ENCODE measurements at regions not wholly inside any gene's neighbourhood (a gene's known extent, or its start where the extent isn't known, plus 50 kb on each side); places are given as distances from the start of the nearest gene placed in this dataset.

- Mint-ChIP-seq H3K27me3 (ENCODE audit: insufficient read depth, low read depth) (peaks cover 2% of the 10 kb centered on the region), H3K9me3 (no peaks in the 10 kb centered on the region), H3K4me1 (no peaks in the 10 kb centered on the region), H3K27ac (no peak overlapping the region), H3K36me3 (no peaks in the 10 kb centered on the region), H3K4me3 (no peak overlapping the region)
- Histone ChIP-seq H3K79me2 (ENCODE audit: low read depth) (no peaks in the 10 kb centered on the region), H3K27ac (no peak overlapping the region), H2AFZ (replicated peaks) (no peak overlapping the region), H3K4me3 (no peak overlapping the region), H3K9ac (no peak overlapping the region), H3F3A (ENCODE audit: low read depth) (no peaks in the 10 kb centered on the region), H3K4me1 (no peaks in the 10 kb centered on the region), H3K27me3 (no peaks in the 10 kb centered on the region), H4K20me1 (ENCODE audit: low read depth) (no peaks in the 10 kb centered on the region), H3K9me3 (ENCODE audit: low read depth) (no peaks in the 10 kb centered on the region), H3K36me3 (no peaks in the 10 kb centered on the region), H3K4me2 (no peak overlapping the region)
- DNase-seq (ENCODE audit: low spot score) = no peak
- TF ChIP-seq CTCF (IDR thresholded peaks at IDR 0.05) (no peak), EZH2 (IDR thresholded peaks at IDR 0.05) (no peak), EZH2phosphoT487 (IDR thresholded peaks at IDR 0.05) (no peak)
Measured at GRCh38 chr18:11494107-11494506, 115.3 kb upstream of the SLC35G4 start.

- Mint-ChIP-seq H3K27me3 (ENCODE audit: insufficient read depth, low read depth) (peaks cover 2% of the 10 kb centered on the region), H3K4me1 (no peaks in the 10 kb centered on the region), H3K9me3 (no peaks in the 10 kb centered on the region), H3K4me3 (no peak overlapping the region), H3K36me3 (no peaks in the 10 kb centered on the region), H3K27ac (no peak overlapping the region)
- no peak overlapping the region for H3K27ac ChIP-seq
- no peak overlapping the region for H3K4me2 ChIP-seq
- no peaks in the 10 kb centered on the region for H3K36me3 ChIP-seq
- no peak overlapping the region for H2AFZ ChIP-seq (replicated peaks)
- no peaks in the 10 kb centered on the region for H3F3A ChIP-seq (ENCODE audit: low read depth)
- TF ChIP-seq CTCF (IDR thresholded peaks at IDR 0.05) (no peak), EZH2 (IDR thresholded peaks at IDR 0.05) (no peak), EZH2phosphoT487 (IDR thresholded peaks at IDR 0.05) (no peak)
- H3K27me3 ChIP-seq = no peaks in the 10 kb centered on the region
- H3K4me1 ChIP-seq = no peaks in the 10 kb centered on the region
- H3K79me2 ChIP-seq (ENCODE audit: low read depth) = no peaks in the 10 kb centered on the region
- H3K9ac ChIP-seq = no peak overlapping the region
- no peaks in the 10 kb centered on the region for H3K9me3 ChIP-seq (ENCODE audit: low read depth)
- no peak for DNase-seq (ENCODE audit: low spot score)
- H4K20me1 ChIP-seq (ENCODE audit: low read depth) = no peaks in the 10 kb centered on the region
- no peak overlapping the region for H3K4me3 ChIP-seq
Measured at GRCh38 chr18:11489266-11489899, 120.0 kb upstream of the SLC35G4 start.

- no peak overlapping the region for H3K4me2 ChIP-seq
- no peak overlapping the region for H3K4me3 Mint-ChIP-seq
- H3K9me3 ChIP-seq (ENCODE audit: low read depth) = no peaks in the 10 kb centered on the region
- H3K9ac ChIP-seq = no peak overlapping the region
- H4K20me1 ChIP-seq (ENCODE audit: low read depth) = no peaks in the 10 kb centered on the region
- H3K4me1 ChIP-seq = no peaks in the 10 kb centered on the region
- H3K27me3 ChIP-seq = no peaks in the 10 kb centered on the region
- no peaks in the 10 kb centered on the region for H3K36me3 ChIP-seq
- H3K4me3 ChIP-seq = no peak overlapping the region
- H2AFZ ChIP-seq (replicated peaks) = no peak overlapping the region
- H3K9me3 Mint-ChIP-seq = no peaks in the 10 kb centered on the region
- H3K36me3 Mint-ChIP-seq = no peaks in the 10 kb centered on the region
- no peaks in the 10 kb centered on the region for H3K79me2 ChIP-seq (ENCODE audit: low read depth)
- no peak for DNase-seq (ENCODE audit: low spot score)
- H3K4me1 Mint-ChIP-seq = no peaks in the 10 kb centered on the region
- H3F3A ChIP-seq (ENCODE audit: low read depth) = no peaks in the 10 kb centered on the region
- TF ChIP-seq EZH2phosphoT487 (IDR thresholded peaks at IDR 0.05) = no peak
- no peak for TF ChIP-seq CTCF (IDR thresholded peaks at IDR 0.05)
- TF ChIP-seq EZH2 (IDR thresholded peaks at IDR 0.05) = no peak
- peaks cover 2% of the 10 kb centered on the region for H3K27me3 Mint-ChIP-seq (ENCODE audit: insufficient read depth, low read depth)
- H3K27ac Mint-ChIP-seq = no peak overlapping the region
- no peak overlapping the region for H3K27ac ChIP-seq
Measured at GRCh38 chr18:11488175-11488574, 121.2 kb upstream of the SLC35G4 start.
